SK-N-SH (cell line): ENCODE measurements at regions not wholly inside any gene's neighbourhood (a gene's known extent, or its start where the extent isn't known, plus 50 kb on each side); places are given as distances from the start of the nearest gene placed in this dataset.

Experiments
- CTCF ChIA-PET: fragments of 300-600, 350-600 bp; formaldehyde crosslinking; extraction: SDS; loops from one replicate; lab custom pipeline; 2021; lab: Yijun Ruan, JAX
- POLR2A ChIA-PET: fragments of 350-600 bp; sonication (Branson Sonifier 250); formaldehyde crosslinking; extraction: SDS; loops from one replicate; lab custom pipeline; 2020; ENCODE audit warnings: antibody characterized with exemption, inconsistent platforms; lab: Yijun Ruan, JAX
- DNase-seq: peaks from one replicate; pipeline ENCODE4 v3.0.0; 2012
- H2AFZ ChIP-seq: fragments of 200-600 bp; sonication (generic); 2 replicates; pipeline ENCODE4 v1.8.1; 2016; ENCODE audit warnings: antibody characterized with exemption, mild to moderate bottlenecking, low read depth
- H3F3A ChIP-seq: fragments of 200-600 bp; sonication (generic); replicated peaks from 2 replicates; pipeline ENCODE3; 2016; ENCODE audit warnings: antibody characterized with exemption, mild to moderate bottlenecking; ENCODE audit not compliant: insufficient read depth
- H3K27ac ChIP-seq, 2 experiments: fragments of 200-500 bp in 1 of 2; fragments of 200-600 bp in 1 of 2; sonication (Bioruptor generic) in 1 of 2; sonication (generic), shearing (Covaris generic) in 1 of 2; 2 replicates each; pipeline versions ENCODE4 v1.5.1 to v1.6.1; 2014 to 2016; ENCODE audit warnings: low read depth in 2 of 2, inconsistent platforms in 1 of 2, low read length in 1 of 2, mild to moderate bottlenecking in 1 of 2, mixed read lengths in 1 of 2
- H3K27me3 ChIP-seq: fragments of 200-600 bp; sonication (generic), shearing (Covaris generic); 2 replicates; pipeline ENCODE4 v1.6.1; 2016; ENCODE audit warnings: mixed run types; ENCODE audit not compliant: insufficient read depth
- H3K36me3 ChIP-seq, 2 experiments: fragments of 200-500 bp in 1 of 2; fragments of 200-600 bp in 1 of 2; sonication (Bioruptor generic) in 1 of 2; sonication (generic) in 1 of 2; replicated peaks in 1 of 2; 2 replicates each; pipeline versions ENCODE3 to v1.5.1; 2014 to 2016; ENCODE audit warnings: low read length in 1 of 2, mild to moderate bottlenecking in 1 of 2; ENCODE audit not compliant: insufficient read depth in 2 of 2, control insufficient read depth in 1 of 2
- H3K4me1 ChIP-seq, 2 experiments: fragments of 200-500 bp in 1 of 2; fragments of 200-600 bp in 1 of 2; sonication (Bioruptor generic) in 1 of 2; sonication (generic), shearing (Covaris generic) in 1 of 2; 2 replicates each; pipeline versions ENCODE4 v1.5.1 to v1.6.1; 2014 to 2016; ENCODE audit warnings: low read depth in 1 of 2, low read length in 1 of 2, mixed run types in 1 of 2; ENCODE audit not compliant: insufficient read depth in 2 of 2, control insufficient read depth in 1 of 2
- H3K4me2 ChIP-seq: fragments of 200-600 bp; sonication (generic), shearing (Covaris generic); 2 replicates; pipeline ENCODE4 v1.6.1; 2017; ENCODE audit warnings: mixed run types
- H3K4me3 ChIP-seq, 2 experiments: fragments of 200-500 bp in 1 of 2; fragments of 200-600 bp in 1 of 2; sonication (Bioruptor generic) in 1 of 2; sonication (generic), shearing (Covaris generic) in 1 of 2; 2 replicates each; pipeline versions ENCODE4 v1.5.1 to v1.8.1; 2014 to 2016; ENCODE audit warnings: low read depth in 2 of 2, inconsistent platforms in 1 of 2, low read length in 1 of 2, mild to moderate bottlenecking in 1 of 2, mixed read lengths in 1 of 2, moderate library complexity in 1 of 2
- H3K79me2 ChIP-seq: fragments of 200-600 bp; sonication (generic); 2 replicates; pipeline ENCODE4 v1.8.1; 2017; ENCODE audit warnings: mild to moderate bottlenecking; ENCODE audit not compliant: insufficient read depth
- H3K9ac ChIP-seq: fragments of 200-600 bp; sonication (generic); 2 replicates; pipeline ENCODE4 v1.6.1; 2017; ENCODE audit warnings: mixed run types
- H3K9me2 ChIP-seq: fragments of 200-600 bp; sonication (generic); 2 replicates; pipeline ENCODE4 v1.6.1; 2017; ENCODE audit warnings: mixed run types
- H3K9me3 ChIP-seq: fragments of 200-600 bp; sonication (generic); 2 replicates; pipeline ENCODE4 v1.6.1; 2017; ENCODE audit warnings: mixed run types, mild to moderate bottlenecking, moderate library complexity
- H4K20me1 ChIP-seq: fragments of 200-600 bp; sonication (generic); 2 replicates; pipeline ENCODE4 v1.6.1; 2017; ENCODE audit warnings: mild to moderate bottlenecking, mixed run types; ENCODE audit not compliant: insufficient read depth
- EZH2phosphoT487 ChIP-seq: fragments of 200-600 bp; sonication (generic); IDR thresholded peaks from 2 replicates; pipeline ENCODE4 v1.6.1; 2017; ENCODE audit warnings: low read depth, mixed run types, mild to moderate bottlenecking, antibody characterized with exemption, moderate library complexity, borderline replicate concordance
- FOSL2 ChIP-seq: IDR thresholded peaks from 2 replicates; pipeline ENCODE4 v1.4.0; 2012; ENCODE audit warnings: low read depth, mild to moderate bottlenecking, moderate library complexity, borderline replicate concordance
- FOXJ3 ChIP-seq: sonication (generic); formaldehyde crosslinking; IDR thresholded peaks from 2 replicates; pipeline ENCODE4 v1.5.1; 2020; ENCODE audit warnings: mild to moderate bottlenecking, missing genetic modification reagents
- GABPA ChIP-seq: IDR thresholded peaks from 2 replicates; pipeline ENCODE4 v1.4.0; 2012; ENCODE audit warnings: low read depth, mild to moderate bottlenecking
- GATA2 ChIP-seq: sonication (generic); formaldehyde crosslinking; IDR thresholded peaks from 2 replicates; pipeline ENCODE4 v1.5.0; 2020; ENCODE audit warnings: mild to moderate bottlenecking, missing genetic modification reagents
- JUND ChIP-seq: IDR thresholded peaks from 2 replicates; pipeline ENCODE4 v1.4.0; 2012
- MXI1 ChIP-seq: IDR thresholded peaks from 2 replicates; pipeline ENCODE4 v1.6.1; 2012; ENCODE audit warnings: mild to moderate bottlenecking, low read depth, low read length, improper control_type of control experiment
- NFIC ChIP-seq: IDR thresholded peaks from 2 replicates; pipeline ENCODE4 v1.4.0; 2012; ENCODE audit warnings: borderline replicate concordance
- NRF1 ChIP-seq: IDR thresholded peaks from 2 replicates; pipeline ENCODE4 v1.6.1; 2012; ENCODE audit warnings: low read depth, mild to moderate bottlenecking, low read length
- RFX5 ChIP-seq: IDR thresholded peaks from 2 replicates; pipeline ENCODE4 v1.6.1; 2012; ENCODE audit warnings: mild to moderate bottlenecking, improper control_type of control experiment, low read length
- SIN3A ChIP-seq: IDR thresholded peaks from 2 replicates; pipeline ENCODE4 v1.6.1; 2012; ENCODE audit warnings: low read depth, mild to moderate bottlenecking, low read length, moderate library complexity, borderline replicate concordance
- SMC3 ChIP-seq: IDR thresholded peaks from 2 replicates; pipeline ENCODE4 v1.6.1; 2012; ENCODE audit warnings: low read depth, low read length, improper control_type of control experiment
- TAF1 ChIP-seq: IDR thresholded peaks from 2 replicates; pipeline ENCODE4 v1.6.1; 2012; ENCODE audit warnings: low read depth, mild to moderate bottlenecking, low read length, moderate library complexity, borderline replicate concordance
- TF ChIP-seq, protein P1 (sequence below): fragments of 150-350 bp; IDR thresholded peaks from 2 replicates; pipeline ENCODE4 v1.6.1; 2016; ENCODE audit warnings: mild to moderate bottlenecking, low read depth, low read length
- TF ChIP-seq, protein P2 (sequence below): IDR thresholded peaks from 2 replicates; pipeline ENCODE4 v1.6.1; 2012; ENCODE audit warnings: mild to moderate bottlenecking, low read depth, low read length, moderate library complexity
- TF ChIP-seq, protein P3 (sequence below): IDR thresholded peaks from 2 replicates; pipeline ENCODE4; 2012
- TF ChIP-seq, protein P4 (sequence below): fragments of 200-600 bp; sonication (generic); IDR thresholded peaks from 2 replicates; pipeline ENCODE4 v1.6.1; 2017; ENCODE audit warnings: antibody characterized with exemption, mild to moderate bottlenecking, moderate library complexity
- TF ChIP-seq, protein P5 (sequence below): IDR thresholded peaks from 2 replicates; pipeline ENCODE4 v1.4.0; 2012; ENCODE audit warnings: low read depth, borderline replicate concordance

DNA sequence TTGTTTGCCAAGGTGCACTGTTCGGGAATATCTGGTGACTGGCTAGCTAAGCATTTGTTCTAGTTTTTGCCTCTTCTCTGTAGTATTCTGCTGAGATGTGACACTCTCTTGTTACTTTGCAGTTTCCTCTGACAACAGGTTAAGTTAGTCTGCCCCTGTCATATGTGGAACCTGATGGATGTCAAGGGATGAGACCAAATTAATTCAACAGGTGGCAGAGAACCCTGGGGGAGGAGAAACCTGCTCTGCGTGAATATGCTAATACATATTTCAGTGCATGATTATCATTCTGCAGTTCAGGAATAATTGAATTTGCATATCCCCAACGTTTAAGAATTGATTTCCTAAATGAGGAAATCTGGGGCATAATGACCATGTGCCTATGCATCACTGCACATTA, 777.3 kb downstream of the PDCD6IP start (continued):
- TF ChIP-seq RFX5 (no peak), TAF1 (no peak), JUND (no peak), GABPA (no peak), SMC3 (no peak), FOSL2 (no peak), NFIC (no peak)

DNA sequence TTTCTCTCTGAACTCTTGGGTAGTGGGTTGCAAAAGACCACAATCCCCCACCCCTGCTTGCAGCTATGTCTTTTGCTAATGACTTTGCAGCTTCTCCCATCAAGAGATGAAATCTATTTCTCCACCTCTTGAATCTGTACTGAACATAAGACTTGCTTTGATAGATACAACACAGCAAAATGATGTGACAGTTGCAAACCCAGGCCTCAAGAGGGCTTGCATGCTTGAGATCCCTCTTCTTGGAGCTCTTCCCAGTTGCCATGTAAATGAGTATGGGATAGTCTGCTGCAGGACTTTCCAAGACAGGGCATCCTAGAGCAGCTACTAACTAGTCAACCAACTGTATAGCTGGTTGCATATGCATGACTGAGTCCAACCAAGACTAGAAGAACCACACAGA, 783.6 kb downstream of the PDCD6IP start:
- Histone ChIP-seq H3K4me1 (no peaks in the 10 kb centered on the region), H4K20me1 (no peaks in the 10 kb centered on the region), H3F3A (no peaks in the 10 kb centered on the region), H3K9me2 (no peaks in the 10 kb centered on the region), H3K4me3 (no peak overlapping the region), H3K27ac (no peak overlapping the region), H2AFZ (no peak overlapping the region), H3K4me2 (no peak overlapping the region), H3K27me3 (no peaks in the 10 kb centered on the region), H3K36me3 (no peaks in the 10 kb centered on the region), H3K9ac (no peak overlapping the region), H3K79me2 (no peaks in the 10 kb centered on the region), H3K9me3 (no peaks in the 10 kb centered on the region)
- TF ChIP-seq EZH2phosphoT487: no peak
- TF ChIP-seq, protein P1, sequence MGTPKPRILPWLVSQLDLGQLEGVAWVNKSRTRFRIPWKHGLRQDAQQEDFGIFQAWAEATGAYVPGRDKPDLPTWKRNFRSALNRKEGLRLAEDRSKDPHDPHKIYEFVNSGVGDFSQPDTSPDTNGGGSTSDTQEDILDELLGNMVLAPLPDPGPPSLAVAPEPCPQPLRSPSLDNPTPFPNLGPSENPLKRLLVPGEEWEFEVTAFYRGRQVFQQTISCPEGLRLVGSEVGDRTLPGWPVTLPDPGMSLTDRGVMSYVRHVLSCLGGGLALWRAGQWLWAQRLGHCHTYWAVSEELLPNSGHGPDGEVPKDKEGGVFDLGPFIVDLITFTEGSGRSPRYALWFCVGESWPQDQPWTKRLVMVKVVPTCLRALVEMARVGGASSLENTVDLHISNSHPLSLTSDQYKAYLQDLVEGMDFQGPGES: no peak
- TF ChIP-seq NFIC: no peak
- no peak for TF ChIP-seq MXI1
- TF ChIP-seq, protein P2, sequence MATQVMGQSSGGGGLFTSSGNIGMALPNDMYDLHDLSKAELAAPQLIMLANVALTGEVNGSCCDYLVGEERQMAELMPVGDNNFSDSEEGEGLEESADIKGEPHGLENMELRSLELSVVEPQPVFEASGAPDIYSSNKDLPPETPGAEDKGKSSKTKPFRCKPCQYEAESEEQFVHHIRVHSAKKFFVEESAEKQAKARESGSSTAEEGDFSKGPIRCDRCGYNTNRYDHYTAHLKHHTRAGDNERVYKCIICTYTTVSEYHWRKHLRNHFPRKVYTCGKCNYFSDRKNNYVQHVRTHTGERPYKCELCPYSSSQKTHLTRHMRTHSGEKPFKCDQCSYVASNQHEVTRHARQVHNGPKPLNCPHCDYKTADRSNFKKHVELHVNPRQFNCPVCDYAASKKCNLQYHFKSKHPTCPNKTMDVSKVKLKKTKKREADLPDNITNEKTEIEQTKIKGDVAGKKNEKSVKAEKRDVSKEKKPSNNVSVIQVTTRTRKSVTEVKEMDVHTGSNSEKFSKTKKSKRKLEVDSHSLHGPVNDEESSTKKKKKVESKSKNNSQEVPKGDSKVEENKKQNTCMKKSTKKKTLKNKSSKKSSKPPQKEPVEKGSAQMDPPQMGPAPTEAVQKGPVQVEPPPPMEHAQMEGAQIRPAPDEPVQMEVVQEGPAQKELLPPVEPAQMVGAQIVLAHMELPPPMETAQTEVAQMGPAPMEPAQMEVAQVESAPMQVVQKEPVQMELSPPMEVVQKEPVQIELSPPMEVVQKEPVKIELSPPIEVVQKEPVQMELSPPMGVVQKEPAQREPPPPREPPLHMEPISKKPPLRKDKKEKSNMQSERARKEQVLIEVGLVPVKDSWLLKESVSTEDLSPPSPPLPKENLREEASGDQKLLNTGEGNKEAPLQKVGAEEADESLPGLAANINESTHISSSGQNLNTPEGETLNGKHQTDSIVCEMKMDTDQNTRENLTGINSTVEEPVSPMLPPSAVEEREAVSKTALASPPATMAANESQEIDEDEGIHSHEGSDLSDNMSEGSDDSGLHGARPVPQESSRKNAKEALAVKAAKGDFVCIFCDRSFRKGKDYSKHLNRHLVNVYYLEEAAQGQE: no peak
- TF ChIP-seq, protein P3, sequence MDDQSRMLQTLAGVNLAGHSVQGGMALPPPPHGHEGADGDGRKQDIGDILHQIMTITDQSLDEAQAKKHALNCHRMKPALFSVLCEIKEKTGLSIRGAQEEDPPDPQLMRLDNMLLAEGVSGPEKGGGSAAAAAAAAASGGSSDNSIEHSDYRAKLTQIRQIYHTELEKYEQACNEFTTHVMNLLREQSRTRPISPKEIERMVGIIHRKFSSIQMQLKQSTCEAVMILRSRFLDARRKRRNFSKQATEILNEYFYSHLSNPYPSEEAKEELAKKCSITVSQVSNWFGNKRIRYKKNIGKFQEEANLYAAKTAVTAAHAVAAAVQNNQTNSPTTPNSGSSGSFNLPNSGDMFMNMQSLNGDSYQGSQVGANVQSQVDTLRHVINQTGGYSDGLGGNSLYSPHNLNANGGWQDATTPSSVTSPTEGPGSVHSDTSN: no peak
- TF ChIP-seq GATA2 (CRISPR knock-in tag): no peak
- TF ChIP-seq, protein P4, sequence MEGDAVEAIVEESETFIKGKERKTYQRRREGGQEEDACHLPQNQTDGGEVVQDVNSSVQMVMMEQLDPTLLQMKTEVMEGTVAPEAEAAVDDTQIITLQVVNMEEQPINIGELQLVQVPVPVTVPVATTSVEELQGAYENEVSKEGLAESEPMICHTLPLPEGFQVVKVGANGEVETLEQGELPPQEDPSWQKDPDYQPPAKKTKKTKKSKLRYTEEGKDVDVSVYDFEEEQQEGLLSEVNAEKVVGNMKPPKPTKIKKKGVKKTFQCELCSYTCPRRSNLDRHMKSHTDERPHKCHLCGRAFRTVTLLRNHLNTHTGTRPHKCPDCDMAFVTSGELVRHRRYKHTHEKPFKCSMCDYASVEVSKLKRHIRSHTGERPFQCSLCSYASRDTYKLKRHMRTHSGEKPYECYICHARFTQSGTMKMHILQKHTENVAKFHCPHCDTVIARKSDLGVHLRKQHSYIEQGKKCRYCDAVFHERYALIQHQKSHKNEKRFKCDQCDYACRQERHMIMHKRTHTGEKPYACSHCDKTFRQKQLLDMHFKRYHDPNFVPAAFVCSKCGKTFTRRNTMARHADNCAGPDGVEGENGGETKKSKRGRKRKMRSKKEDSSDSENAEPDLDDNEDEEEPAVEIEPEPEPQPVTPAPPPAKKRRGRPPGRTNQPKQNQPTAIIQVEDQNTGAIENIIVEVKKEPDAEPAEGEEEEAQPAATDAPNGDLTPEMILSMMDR: no peak
- TF ChIP-seq, protein P5, sequence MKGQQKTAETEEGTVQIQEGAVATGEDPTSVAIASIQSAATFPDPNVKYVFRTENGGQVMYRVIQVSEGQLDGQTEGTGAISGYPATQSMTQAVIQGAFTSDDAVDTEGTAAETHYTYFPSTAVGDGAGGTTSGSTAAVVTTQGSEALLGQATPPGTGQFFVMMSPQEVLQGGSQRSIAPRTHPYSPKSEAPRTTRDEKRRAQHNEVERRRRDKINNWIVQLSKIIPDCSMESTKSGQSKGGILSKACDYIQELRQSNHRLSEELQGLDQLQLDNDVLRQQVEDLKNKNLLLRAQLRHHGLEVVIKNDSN: no peak
- no peak for TF ChIP-seq GABPA
- no peak for TF ChIP-seq SIN3A
- TF ChIP-seq FOXJ3 (CRISPR knock-in tag): no peak
- TF ChIP-seq NRF1: no peak
- no peak for DNase-seq
- ChIA-PET CTCF (no interaction called here), POLR2A (no interaction called here)
